ENCODE measurements at regions not wholly inside any gene's neighbourhood (a gene's known extent, or its start where the extent isn't known, plus 50 kb on each side); places are given as distances from the start of the nearest gene placed in this dataset.

DNA sequence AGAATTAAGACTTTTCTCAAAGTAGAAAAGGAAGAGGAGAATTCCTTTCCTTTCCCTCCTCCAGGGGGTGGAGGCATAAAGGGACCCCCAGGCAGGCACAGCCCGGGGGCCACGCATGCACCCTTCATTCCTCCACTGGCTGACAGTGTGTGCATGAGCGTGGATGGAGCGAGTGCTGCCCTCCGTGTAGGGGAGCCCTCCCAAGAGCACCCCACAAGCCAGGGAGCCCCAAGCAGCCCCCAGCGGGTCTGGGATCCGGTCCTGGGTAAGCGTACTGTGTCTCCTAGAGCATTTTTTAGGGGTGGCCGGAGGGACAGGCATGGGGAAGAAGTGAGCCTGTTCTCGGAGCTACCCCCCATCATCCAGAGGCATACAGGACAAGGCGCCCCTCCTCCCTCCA lies 120.5 kb downstream of the SIK1 start:
- no peak overlapping the region for H3K4me3 ChIP-seq (ENCODE audit: low read depth, low read length)
- TF ChIP-seq, protein P1, sequence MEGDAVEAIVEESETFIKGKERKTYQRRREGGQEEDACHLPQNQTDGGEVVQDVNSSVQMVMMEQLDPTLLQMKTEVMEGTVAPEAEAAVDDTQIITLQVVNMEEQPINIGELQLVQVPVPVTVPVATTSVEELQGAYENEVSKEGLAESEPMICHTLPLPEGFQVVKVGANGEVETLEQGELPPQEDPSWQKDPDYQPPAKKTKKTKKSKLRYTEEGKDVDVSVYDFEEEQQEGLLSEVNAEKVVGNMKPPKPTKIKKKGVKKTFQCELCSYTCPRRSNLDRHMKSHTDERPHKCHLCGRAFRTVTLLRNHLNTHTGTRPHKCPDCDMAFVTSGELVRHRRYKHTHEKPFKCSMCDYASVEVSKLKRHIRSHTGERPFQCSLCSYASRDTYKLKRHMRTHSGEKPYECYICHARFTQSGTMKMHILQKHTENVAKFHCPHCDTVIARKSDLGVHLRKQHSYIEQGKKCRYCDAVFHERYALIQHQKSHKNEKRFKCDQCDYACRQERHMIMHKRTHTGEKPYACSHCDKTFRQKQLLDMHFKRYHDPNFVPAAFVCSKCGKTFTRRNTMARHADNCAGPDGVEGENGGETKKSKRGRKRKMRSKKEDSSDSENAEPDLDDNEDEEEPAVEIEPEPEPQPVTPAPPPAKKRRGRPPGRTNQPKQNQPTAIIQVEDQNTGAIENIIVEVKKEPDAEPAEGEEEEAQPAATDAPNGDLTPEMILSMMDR (IDR thresholded peaks at IDR 0.05; ENCODE audit: control insufficient read depth, extremely low read depth, insufficient read depth) = no peak
- DNase-seq (ENCODE audit: low read depth) = no peak

DNA sequence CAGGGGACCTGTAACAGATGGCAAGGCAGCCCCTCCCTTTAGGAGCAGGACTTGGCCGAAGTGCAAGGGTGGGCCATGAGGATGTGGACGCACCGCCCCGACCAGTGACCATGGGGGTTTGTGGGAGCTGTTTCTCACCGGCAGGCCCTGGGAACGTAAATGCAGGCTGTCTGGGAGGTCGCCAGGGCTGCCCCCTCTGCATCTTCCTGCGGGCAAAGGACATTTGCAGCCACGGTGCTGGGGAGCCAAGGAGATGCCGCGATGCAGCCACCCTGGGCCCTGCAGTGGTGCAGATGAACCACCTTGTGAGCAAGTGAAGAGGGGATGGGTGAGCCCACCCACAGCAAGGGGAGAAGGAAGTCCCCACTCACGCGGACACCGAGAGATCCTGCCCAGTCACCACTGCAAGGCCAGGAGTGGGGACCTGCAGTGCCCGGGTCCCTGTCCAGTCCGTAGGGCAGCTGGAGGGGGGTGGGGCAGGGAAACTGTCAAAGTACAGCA lies 121.1 kb downstream of the SIK1 start:
- TF ChIP-seq, protein P1 (IDR thresholded peaks at IDR 0.05; ENCODE audit: control insufficient read depth, extremely low read depth, insufficient read depth) = no peak
- no peak for DNase-seq (ENCODE audit: low read depth)
- no peak overlapping the region for H3K4me3 ChIP-seq (ENCODE audit: low read depth, low read length)

DNA sequence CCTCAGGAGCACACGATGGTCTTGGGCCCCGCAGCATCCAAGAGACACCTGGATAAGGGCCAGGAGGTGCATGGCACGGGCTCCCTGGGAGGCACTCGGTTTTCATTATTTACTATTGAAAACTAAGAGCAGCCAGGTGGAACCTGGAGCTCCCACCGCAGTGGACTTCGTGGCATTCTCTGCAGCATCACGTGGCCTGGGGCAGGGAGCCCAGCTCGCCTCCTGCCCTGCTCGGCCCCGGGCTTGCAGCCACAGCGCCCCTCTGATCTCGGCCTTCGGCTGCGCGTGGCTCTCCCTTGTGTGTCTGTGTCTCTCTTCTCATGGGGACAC lies 121.6 kb downstream of the SIK1 start:
- TF ChIP-seq, protein P1 (IDR thresholded peaks at IDR 0.05; ENCODE audit: control insufficient read depth, extremely low read depth, insufficient read depth) = no peak
- H3K4me3 ChIP-seq (ENCODE audit: low read depth, low read length) = no peak overlapping the region
- no peak for DNase-seq (ENCODE audit: low read depth)

- no peak overlapping the region for H3K4me3 ChIP-seq (ENCODE audit: low read depth, low read length)
- TF ChIP-seq, protein P1 (IDR thresholded peaks at IDR 0.05; ENCODE audit: control insufficient read depth, extremely low read depth, insufficient read depth) = no peak
- no peak for DNase-seq (ENCODE audit: low read depth)
Measured at GRCh38 chr21:43304621-43305335, 122.2 kb downstream of the SIK1 start.

DNA sequence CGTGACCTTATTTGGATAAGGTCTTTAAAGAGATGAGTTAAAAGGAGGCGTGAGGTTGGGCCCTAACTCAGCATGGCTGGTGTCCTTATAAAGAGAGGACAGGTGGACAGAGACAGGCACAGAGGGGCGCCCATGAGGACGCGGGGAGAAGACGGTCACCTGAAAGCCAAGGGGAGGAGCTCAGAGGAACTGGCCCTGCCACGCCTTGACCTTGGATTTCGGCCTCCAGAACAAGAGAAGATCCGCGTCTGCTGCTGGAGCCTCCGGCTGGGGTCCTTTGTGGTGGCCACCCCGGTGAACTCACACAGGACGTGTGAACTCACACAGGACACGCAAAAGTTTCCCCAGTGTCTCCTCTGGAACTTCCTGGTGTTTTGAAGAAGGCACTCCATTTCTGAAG lies 122.7 kb downstream of the SIK1 start:
- TF ChIP-seq, protein P1 (IDR thresholded peaks at IDR 0.05; ENCODE audit: control insufficient read depth, extremely low read depth, insufficient read depth) = no peak
- no peak overlapping the region for H3K4me3 ChIP-seq (ENCODE audit: low read depth, low read length)
- no peak for DNase-seq (ENCODE audit: low read depth)

GRCh38 chr21:43303275-43304178 lies 123.4 kb downstream of the SIK1 start:
- no peak for DNase-seq (ENCODE audit: low read depth)
- no peak overlapping the region for H3K4me3 ChIP-seq (ENCODE audit: low read depth, low read length)
- TF ChIP-seq, protein P1 (IDR thresholded peaks at IDR 0.05; ENCODE audit: control insufficient read depth, extremely low read depth, insufficient read depth) = no peak
